Prostate gland (tissue), 2 donors: ENCODE measurements at regions not wholly inside any gene's neighbourhood (a gene's known extent, or its start where the extent isn't known, plus 50 kb on each side); places are given as distances from the start of the nearest gene placed in this dataset.

Experiments
- CTCF ChIP-seq, 4 experiments: fragments of 200-600 bp in 2 of 4; fragments of 450-650 bp in 2 of 4; sonication (generic) in 2 of 4; IDR thresholded peaks; 1 replicate in 3 of 4; 2 replicates in 1 of 4; pipeline ENCODE4 v1.5.1; 2016 to 2019; ENCODE audit warnings: antibody characterized with exemption in 4 of 4, mild to moderate bottlenecking in 2 of 4, moderate library complexity in 2 of 4
- POLR2AphosphoS5 ChIP-seq: sonication (generic); formaldehyde crosslinking; IDR thresholded peaks from one replicate; pipeline ENCODE4 v1.6.1; 2017; ENCODE audit warnings: antibody characterized with exemption

DNA sequence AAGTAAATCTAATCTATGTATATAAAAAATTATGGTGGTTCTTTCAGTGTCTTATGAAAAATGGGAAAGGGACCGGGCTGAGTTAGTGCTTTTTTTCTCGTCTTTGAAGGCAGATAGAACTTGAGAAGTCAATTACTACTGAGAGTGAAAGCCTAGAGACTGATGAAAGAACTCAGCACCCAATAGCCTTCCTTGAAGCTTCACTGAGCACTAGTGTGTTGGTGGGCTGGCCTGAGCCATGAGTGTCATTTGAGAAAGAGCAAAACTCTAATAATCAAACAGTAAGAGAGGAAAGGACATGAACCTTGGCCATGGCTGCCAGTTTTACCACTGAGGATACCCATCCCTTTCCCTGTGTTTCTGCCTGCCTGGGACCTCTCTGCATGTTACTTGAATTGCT lies 428.3 kb upstream of the RASGRP1 start:
- no peak for TF ChIP-seq POLR2AphosphoS5
- TF ChIP-seq CTCF (IDR thresholded peaks at IDR 0.05), result no peak
